ENCODE measurements at regions not wholly inside any gene's neighbourhood (a gene's known extent, or its start where the extent isn't known, plus 50 kb on each side); places are given as distances from the start of the nearest gene placed in this dataset.

DNA sequence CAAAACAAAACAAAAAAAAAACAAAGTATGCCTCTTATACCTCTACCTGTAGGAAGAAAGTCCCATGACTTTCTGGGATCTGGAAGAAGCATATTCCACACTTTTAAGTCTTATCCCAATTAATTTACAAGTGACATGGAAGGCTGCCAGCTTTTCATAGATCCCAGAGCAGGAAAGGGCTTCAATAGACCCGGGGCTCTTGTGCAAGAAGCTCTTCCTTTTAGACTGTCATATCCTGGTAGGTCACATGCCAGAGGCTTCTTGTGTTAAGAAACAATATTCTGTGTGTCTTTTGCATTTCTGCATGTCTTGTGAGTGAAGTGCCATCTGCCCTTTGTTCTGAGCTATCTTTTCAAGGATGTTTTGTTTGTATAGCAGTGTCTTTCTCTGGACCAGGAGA, 84.4 kb upstream of the PHOX2B start:
- Histone ChIP-seq H4K20me1 (ENCODE audit: insufficient read depth, low read length) (no peaks in the 10 kb centered on the region), H3K36me3 (ENCODE audit: insufficient read depth, low read length) (no peaks in the 10 kb centered on the region), H3K27ac (ENCODE audit: low read depth, low read length) (no peak overlapping the region), H2AFZ (ENCODE audit: low read length) (no peak overlapping the region), H3K79me2 (ENCODE audit: insufficient read depth, low read length) (no peaks in the 10 kb centered on the region), H3K4me3 (ENCODE audit: insufficient read depth, low read length) (no peak overlapping the region), H3K27me3 (ENCODE audit: insufficient read depth, low read length) (no peaks in the 10 kb centered on the region), H3K4me2 (ENCODE audit: insufficient read depth, low read length) (no peak overlapping the region), H3K9me3 (ENCODE audit: low read depth, low read length) (no peaks in the 10 kb centered on the region), H3K4me1 (ENCODE audit: insufficient read depth, low read length) (no peaks in the 10 kb centered on the region)
- TF ChIP-seq CTCF (IDR thresholded peaks at IDR 0.05; ENCODE audit: extremely low read depth, low read depth, low read length), result no peak
- DNase-seq (ENCODE audit: insufficient read length, low spot score, missing footprints), result no peak

GRCh38 chr4:41822325-41822724, 73.8 kb upstream of the PHOX2B start:
- no peaks in the 10 kb centered on the region for H3K4me1 ChIP-seq (ENCODE audit: insufficient read depth, low read length)
- no peak for DNase-seq (ENCODE audit: insufficient read length, low spot score, missing footprints)
- no peak overlapping the region for H3K4me3 ChIP-seq (ENCODE audit: insufficient read depth, low read length)
- H2AFZ ChIP-seq (ENCODE audit: low read length), result no peak overlapping the region
- no peaks in the 10 kb centered on the region for H3K27me3 ChIP-seq (ENCODE audit: insufficient read depth, low read length)
- no peak overlapping the region for H3K27ac ChIP-seq (ENCODE audit: low read depth, low read length)
- no peak for TF ChIP-seq CTCF (IDR thresholded peaks at IDR 0.05; ENCODE audit: extremely low read depth, low read depth, low read length)
- H3K79me2 ChIP-seq (ENCODE audit: insufficient read depth, low read length), result no peaks in the 10 kb centered on the region
- H3K36me3 ChIP-seq (ENCODE audit: insufficient read depth, low read length), result no peaks in the 10 kb centered on the region
- no peak overlapping the region for H3K4me2 ChIP-seq (ENCODE audit: insufficient read depth, low read length)
- no peaks in the 10 kb centered on the region for H4K20me1 ChIP-seq (ENCODE audit: insufficient read depth, low read length)
- H3K9me3 ChIP-seq (ENCODE audit: low read depth, low read length), result no peaks in the 10 kb centered on the region

DNA sequence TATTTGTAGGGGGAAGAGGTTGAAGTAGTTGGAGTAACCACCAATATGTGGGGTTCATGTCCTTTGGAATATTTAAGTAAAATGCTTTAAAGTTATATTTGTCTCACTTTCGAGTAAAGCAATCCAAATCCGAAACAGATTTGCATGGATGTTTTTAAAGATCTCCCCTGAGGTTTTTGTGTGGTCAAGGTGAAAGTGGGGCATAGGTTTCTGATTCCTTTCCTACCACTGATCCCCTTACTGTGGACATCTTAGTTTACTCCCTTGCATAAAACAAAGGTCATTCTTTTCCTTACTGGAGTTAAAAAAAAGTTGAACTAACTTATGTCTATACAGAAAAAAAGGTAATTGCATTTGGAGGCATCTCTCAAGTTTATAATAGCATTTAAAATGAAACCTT, 71.9 kb upstream of the PHOX2B start:
- no peaks in the 10 kb centered on the region for H3K9me3 ChIP-seq (ENCODE audit: low read depth, low read length)
- no peak overlapping the region for H3K4me3 ChIP-seq (ENCODE audit: insufficient read depth, low read length)
- no peaks in the 10 kb centered on the region for H3K79me2 ChIP-seq (ENCODE audit: insufficient read depth, low read length)
- no peaks in the 10 kb centered on the region for H4K20me1 ChIP-seq (ENCODE audit: insufficient read depth, low read length)
- H3K4me1 ChIP-seq (ENCODE audit: insufficient read depth, low read length), result no peaks in the 10 kb centered on the region
- no peaks in the 10 kb centered on the region for H3K36me3 ChIP-seq (ENCODE audit: insufficient read depth, low read length)
- DNase-seq (ENCODE audit: insufficient read length, low spot score, missing footprints), result no peak
- H3K4me2 ChIP-seq (ENCODE audit: insufficient read depth, low read length), result no peak overlapping the region
- no peak for TF ChIP-seq CTCF (IDR thresholded peaks at IDR 0.05; ENCODE audit: extremely low read depth, low read depth, low read length)
- no peak overlapping the region for H3K27ac ChIP-seq (ENCODE audit: low read depth, low read length)
- H2AFZ ChIP-seq (ENCODE audit: low read length), result no peak overlapping the region
- no peaks in the 10 kb centered on the region for H3K27me3 ChIP-seq (ENCODE audit: insufficient read depth, low read length)

GRCh38 chr4:41819621-41820020, 71.1 kb upstream of the PHOX2B start:
- TF ChIP-seq CTCF (IDR thresholded peaks at IDR 0.05; ENCODE audit: extremely low read depth, low read depth, low read length), result no peak
- peak; percentile 10 for DNase-seq (ENCODE audit: insufficient read length, low spot score, missing footprints)
- no peaks in the 10 kb centered on the region for H3K79me2 ChIP-seq (ENCODE audit: insufficient read depth, low read length)
- no peak overlapping the region for H2AFZ ChIP-seq (ENCODE audit: low read length)
- H3K9me3 ChIP-seq (ENCODE audit: low read depth, low read length), result no peaks in the 10 kb centered on the region
- H3K36me3 ChIP-seq (ENCODE audit: insufficient read depth, low read length), result no peaks in the 10 kb centered on the region
- H3K4me3 ChIP-seq (ENCODE audit: insufficient read depth, low read length), result no peak overlapping the region
- H3K4me2 ChIP-seq (ENCODE audit: insufficient read depth, low read length), result no peak overlapping the region
- no peaks in the 10 kb centered on the region for H3K4me1 ChIP-seq (ENCODE audit: insufficient read depth, low read length)
- no peaks in the 10 kb centered on the region for H4K20me1 ChIP-seq (ENCODE audit: insufficient read depth, low read length)
- H3K27ac ChIP-seq (ENCODE audit: low read depth, low read length), result no peak overlapping the region
- H3K27me3 ChIP-seq (ENCODE audit: insufficient read depth, low read length), result no peaks in the 10 kb centered on the region
